ENCODE measurements at regions not wholly inside any gene's neighbourhood (a gene's known extent, or its start where the extent isn't known, plus 50 kb on each side); places are given as distances from the start of the nearest gene placed in this dataset.

- Histone ChIP-seq H3K4me1 (ENCODE audit: control insufficient read depth in 1 of 2, low read depth in 2 of 2) (no peaks in the 10 kb centered on the region), H3K4me3 (no peak overlapping the region), H3K27me3 (replicated peaks; ENCODE audit: insufficient read depth) (no peaks in the 10 kb centered on the region), H3K36me3 (no peaks in the 10 kb centered on the region), H3K9me3 (no peaks in the 10 kb centered on the region), H3K27ac (no peak overlapping the region)
- DNase-seq (ENCODE audit: low spot score) (no peak), ATAC-seq (ENCODE audit: insufficient number of reproducible peaks, low FRiP score, low read depth) (no peak)
- no peak for TF ChIP-seq CTCF (IDR thresholded peaks at IDR 0.05)
Observed at GRCh38 chr2:15763822-15764682, 172.4 kb downstream of the DDX1 start.

- Histone ChIP-seq H3K27ac (no peak overlapping the region), H3K4me3 (no peak overlapping the region), H3K36me3 (no peaks in the 10 kb centered on the region), H3K4me1 (ENCODE audit: control insufficient read depth in 1 of 2, low read depth in 2 of 2) (no peaks in the 10 kb centered on the region), H3K27me3 (replicated peaks; ENCODE audit: insufficient read depth) (no peaks in the 10 kb centered on the region), H3K9me3 (no peaks in the 10 kb centered on the region)
- DNase-seq (ENCODE audit: low spot score), result no peak
- ATAC-seq (ENCODE audit: insufficient number of reproducible peaks, low FRiP score, low read depth), result no peak
- no peak for TF ChIP-seq CTCF (IDR thresholded peaks at IDR 0.05)
Observed at GRCh38 chr2:15764683-15765011, 173.0 kb downstream of the DDX1 start.

- no peak for ATAC-seq (ENCODE audit: insufficient number of reproducible peaks, low FRiP score, low read depth)
- Histone ChIP-seq H3K36me3 (no peaks in the 10 kb centered on the region), H3K27ac (no peak overlapping the region), H3K4me3 (no peak overlapping the region), H3K9me3 (no peaks in the 10 kb centered on the region), H3K27me3 (replicated peaks; ENCODE audit: insufficient read depth) (no peaks in the 10 kb centered on the region), H3K4me1 (ENCODE audit: control insufficient read depth in 1 of 2, low read depth in 2 of 2) (no peaks in the 10 kb centered on the region)
- no peak for TF ChIP-seq CTCF (IDR thresholded peaks at IDR 0.05)
- DNase-seq (ENCODE audit: low spot score), result no peak
Observed at GRCh38 chr2:15765211-15765610, 173.5 kb downstream of the DDX1 start.

- DNase-seq (ENCODE audit: low spot score) (no peak), ATAC-seq (ENCODE audit: insufficient number of reproducible peaks, low FRiP score, low read depth) (no peak)
- no peak overlapping the region for H3K27ac ChIP-seq
- H3K9me3 ChIP-seq, result no peaks in the 10 kb centered on the region
- no peak overlapping the region for H3K4me3 ChIP-seq
- no peaks in the 10 kb centered on the region for H3K4me1 ChIP-seq (ENCODE audit: control insufficient read depth in 1 of 2, low read depth in 2 of 2)
- no peaks in the 10 kb centered on the region for H3K36me3 ChIP-seq
- TF ChIP-seq CTCF (IDR thresholded peaks at IDR 0.05), result no peak
- H3K27me3 ChIP-seq (replicated peaks; ENCODE audit: insufficient read depth), result no peaks in the 10 kb centered on the region
Observed at GRCh38 chr2:15765686-15766302, 174.1 kb downstream of the DDX1 start.

GRCh38 chr2:15766303-15766861, 174.0 kb upstream of the MYCN start:
- ATAC-seq (ENCODE audit: insufficient number of reproducible peaks, low FRiP score, low read depth), result no peak
- DNase-seq (ENCODE audit: low spot score), result no peak
- Histone ChIP-seq H3K9me3 (no peaks in the 10 kb centered on the region), H3K4me1 (ENCODE audit: control insufficient read depth in 1 of 2, low read depth in 2 of 2) (no peaks in the 10 kb centered on the region), H3K36me3 (no peaks in the 10 kb centered on the region), H3K4me3 (no peak overlapping the region), H3K27me3 (replicated peaks; ENCODE audit: insufficient read depth) (no peaks in the 10 kb centered on the region), H3K27ac (no peak overlapping the region)
- no peak for TF ChIP-seq CTCF (IDR thresholded peaks at IDR 0.05)

All from thoracic aorta (tissue), 2 donors.